IMR-90 (cell line): ENCODE measurements at regions not wholly inside any gene's neighbourhood (a gene's known extent, or its start where the extent isn't known, plus 50 kb on each side); places are given as distances from the start of the nearest gene placed in this dataset.

Experiments
- ATAC-seq: fragments of 200-7000 bp; cut with Tn5 transposase; 2 replicates; pipeline ENCODE4 v1.9.1; 2020; ENCODE audit warnings: low read depth, mild to moderate bottlenecking, moderate library complexity
- BruUV-seq: library from RNA; stranded (reverse); fragments of 400-500 nt; replicated peaks from 2 replicates; lab custom pipeline; 2021; lab: Mats Ljungman, UMichigan
- CTCF ChIA-PET: fragments of 300-600 bp; formaldehyde crosslinking; extraction: SDS; loops from one replicate; lab custom pipeline; 2021; ENCODE audit warnings: antibody characterized with exemption; lab: Yijun Ruan, JAX
- POLR2A ChIA-PET: fragments of 300-600 bp; sonication (Branson Sonifier 250); formaldehyde crosslinking; loops from one replicate; lab custom pipeline; 2022; ENCODE audit warnings: antibody characterized with exemption; ENCODE audit not compliant: unreplicated experiment; lab: Charles Lee
- DNase-seq: peaks from one replicate; pipeline ENCODE4 v3.0.0; 2013
- H2AFZ ChIP-seq: replicated peaks from 2 replicates; pipeline ENCODE3; 2013; ENCODE audit warnings: low read length, mild to moderate bottlenecking; ENCODE audit not compliant: poor library complexity
- H2AK5ac ChIP-seq: 2 replicates; pipeline ENCODE4 v1.6.1; 2013; ENCODE audit warnings: low read depth, low read length, inconsistent platforms
- H2AK9ac ChIP-seq: replicated peaks from 2 replicates; pipeline ENCODE3; 2013; ENCODE audit warnings: mild to moderate bottlenecking, low read depth, low read length, moderate library complexity; ENCODE audit not compliant: poor library complexity
- H2BK120ac ChIP-seq: 2 replicates; pipeline ENCODE4 v1.6.1; 2013; ENCODE audit warnings: low read depth, low read length, inconsistent platforms
- H2BK15ac ChIP-seq: 3 replicates; pipeline ENCODE4 v1.6.1; 2013; ENCODE audit warnings: low read depth, low read length, inconsistent platforms
- H2BK20ac ChIP-seq: 2 replicates; pipeline ENCODE4 v1.6.1; 2013; ENCODE audit warnings: low read depth, mild to moderate bottlenecking, inconsistent platforms, low read length, moderate library complexity
- H2BK5ac ChIP-seq: 2 replicates; pipeline ENCODE4 v1.6.1; 2013; ENCODE audit warnings: mild to moderate bottlenecking, low read depth, low read length, inconsistent platforms; ENCODE audit not compliant: poor library complexity, severe bottlenecking
- H3K14ac ChIP-seq: replicated peaks from 2 replicates; pipeline ENCODE4 v1.6.1; 2013; ENCODE audit warnings: low read depth, low read length, inconsistent platforms
- H3K18ac ChIP-seq: 2 replicates; pipeline ENCODE4 v1.6.1; 2013; ENCODE audit warnings: low read depth, low read length, control low read depth
- H3K23ac ChIP-seq: 2 replicates; pipeline ENCODE4 v1.6.1; 2013; ENCODE audit warnings: low read depth, low read length, inconsistent platforms
- H3K27ac ChIP-seq: 2 replicates; pipeline ENCODE4 v1.5.1; 2013; ENCODE audit warnings: mild to moderate bottlenecking, control low read depth, low read length; ENCODE audit not compliant: insufficient read depth
- H3K27me3 ChIP-seq: 2 replicates; pipeline ENCODE4 v1.6.1; 2013; ENCODE audit warnings: low read length; ENCODE audit not compliant: control insufficient read depth, insufficient read depth
- H3K36me3 ChIP-seq: 2 replicates; pipeline ENCODE4 v1.6.1; 2013; ENCODE audit warnings: low read length, mixed read lengths; ENCODE audit not compliant: control insufficient read depth, insufficient read depth
- H3K4ac ChIP-seq: 2 replicates; pipeline ENCODE4 v1.6.1; 2013; ENCODE audit warnings: low read depth, low read length, inconsistent platforms
- H3K4me1 ChIP-seq: 2 replicates; pipeline ENCODE4 v1.6.1; 2013; ENCODE audit warnings: low read length, mixed read lengths; ENCODE audit not compliant: control insufficient read depth, insufficient read depth
- H3K4me2 ChIP-seq: 2 replicates; pipeline ENCODE4 v1.6.1; 2013; ENCODE audit warnings: low read depth, mild to moderate bottlenecking, control low read depth, low read length, moderate library complexity
- H3K4me3 ChIP-seq: 2 replicates; pipeline ENCODE4 v1.5.1; 2013; ENCODE audit warnings: low read depth, mild to moderate bottlenecking, control low read depth, low read length, moderate library complexity; ENCODE audit not compliant: insufficient read depth
- H3K56ac ChIP-seq: 2 replicates; pipeline ENCODE4 v1.6.1; 2013; ENCODE audit warnings: low read length, inconsistent platforms; ENCODE audit not compliant: insufficient read depth; ENCODE audit errors: extremely low read depth
- H3K79me1 ChIP-seq, 2 experiments: 2 replicates each; pipeline ENCODE4 v1.6.1; 2013; ENCODE audit warnings: low read length in 2 of 2, inconsistent platforms in 1 of 2, low read depth in 1 of 2
- H3K9ac ChIP-seq: 2 replicates; pipeline ENCODE4 v1.6.1; 2013; ENCODE audit warnings: low read depth, low read length, control low read depth
- H3K9me1 ChIP-seq: 2 replicates; pipeline ENCODE4 v1.6.1; 2013; ENCODE audit warnings: low read length, inconsistent platforms; ENCODE audit not compliant: insufficient read depth
- H3K9me3 ChIP-seq: 2 replicates; pipeline ENCODE4 v1.6.1; 2013; ENCODE audit warnings: low read length; ENCODE audit not compliant: control insufficient read depth, insufficient read depth
- H4K20me1 ChIP-seq: 2 replicates; pipeline ENCODE4 v1.6.1; 2013; ENCODE audit warnings: low read length, inconsistent platforms; ENCODE audit not compliant: insufficient read depth
- H4K5ac ChIP-seq: 2 replicates; pipeline ENCODE4 v1.6.1; 2013; ENCODE audit warnings: mild to moderate bottlenecking, low read depth, low read length, control low read depth
- H4K8ac ChIP-seq, 2 experiments: 2 replicates each; pipeline ENCODE4 v1.6.1; 2013; ENCODE audit warnings: low read depth in 2 of 2, low read length in 2 of 2, control low read depth in 1 of 2, inconsistent platforms in 1 of 2
- H4K91ac ChIP-seq: 2 replicates; pipeline ENCODE4 v1.6.1; 2013; ENCODE audit warnings: low read depth, low read length, inconsistent platforms; ENCODE audit not compliant: insufficient read depth
- BHLHE40 ChIP-seq: fragments of 150-350 bp; IDR thresholded peaks from 2 replicates; pipeline ENCODE4 v1.6.1; 2016; ENCODE audit warnings: mild to moderate bottlenecking, low read depth, low read length
- CHD1 ChIP-seq: IDR thresholded peaks from 2 replicates; pipeline ENCODE4 v1.6.1; 2012; ENCODE audit warnings: low read depth, low read length, improper control_type of control experiment
- CTCF ChIP-seq: conservative IDR thresholded peaks from 2 replicates; pipeline ENCODE4 v1.5.1; 2012; ENCODE audit warnings: mild to moderate bottlenecking, low read depth, low read length, improper control_type of control experiment
- MAFK ChIP-seq: IDR thresholded peaks from 2 replicates; pipeline ENCODE4 v1.6.1; 2012; ENCODE audit warnings: low read depth, low read length, improper control_type of control experiment
- MAZ ChIP-seq: IDR thresholded peaks from 2 replicates; pipeline ENCODE4 v1.6.1; 2012; ENCODE audit warnings: low read depth, mild to moderate bottlenecking, low read length, improper control_type of control experiment, moderate library complexity, borderline replicate concordance
- MXI1 ChIP-seq: IDR thresholded peaks from 2 replicates; pipeline ENCODE4 v1.6.1; 2012; ENCODE audit warnings: low read depth, mild to moderate bottlenecking, low read length, moderate library complexity, borderline replicate concordance
- POLR2A ChIP-seq: IDR thresholded peaks from 2 replicates; pipeline ENCODE4 v1.6.1; 2012; ENCODE audit warnings: mild to moderate bottlenecking, low read depth, low read length
- RCOR1 ChIP-seq: IDR thresholded peaks from 2 replicates; pipeline ENCODE4 v1.6.1; 2012; ENCODE audit warnings: mild to moderate bottlenecking, low read length, improper control_type of control experiment; ENCODE audit not compliant: insufficient replicate concordance
- RFX5 ChIP-seq: IDR thresholded peaks from 2 replicates; pipeline ENCODE4 v1.8.0; 2012; ENCODE audit warnings: low read depth, mild to moderate bottlenecking, low read length, moderate library complexity
- SMC3 ChIP-seq: fragments of 150-350 bp; IDR thresholded peaks from 2 replicates; pipeline ENCODE4 v1.6.1; 2016; ENCODE audit warnings: low read depth, mild to moderate bottlenecking, antibody characterized with exemption, low read length, moderate library complexity
- WGBS, 2 experiments: methylation state at CpG; one replicate each; pipeline versions ENCODE4 v1.1.5 to v1.1.7; 2013; ENCODE audit warnings: missing lambda C conversion rate in 2 of 2; ENCODE audit not compliant: insufficient read length in 1 of 2; ENCODE audit errors: extremely low coverage in 2 of 2; 5-methylcytosine and 5-hydroxymethylcytosine counted together
- dilution Hi-C: fragments of 300-500 bp; cut with HindIII; formaldehyde crosslinking; loops from one replicate; pipeline ENCODE4 v1.14.3; 2018; ENCODE audit warnings: low sequenced_read_pairs; ENCODE audit not compliant: unreplicated experiment
- in situ Hi-C: fragments of 300-500 bp; cut with MboI; formaldehyde crosslinking; loops from 3 replicates; pipeline ENCODE4 v1.14.3; 2019; ENCODE audit warnings: low sequenced_read_pairs, inconsistent platforms, mixed read lengths
- intact Hi-C: fragments of 100-400 bp; cut with micrococcal nuclease; formaldehyde crosslinking; loops from 2 replicates; pipeline ENCODE4 v1.10.0; 2022

DNA sequence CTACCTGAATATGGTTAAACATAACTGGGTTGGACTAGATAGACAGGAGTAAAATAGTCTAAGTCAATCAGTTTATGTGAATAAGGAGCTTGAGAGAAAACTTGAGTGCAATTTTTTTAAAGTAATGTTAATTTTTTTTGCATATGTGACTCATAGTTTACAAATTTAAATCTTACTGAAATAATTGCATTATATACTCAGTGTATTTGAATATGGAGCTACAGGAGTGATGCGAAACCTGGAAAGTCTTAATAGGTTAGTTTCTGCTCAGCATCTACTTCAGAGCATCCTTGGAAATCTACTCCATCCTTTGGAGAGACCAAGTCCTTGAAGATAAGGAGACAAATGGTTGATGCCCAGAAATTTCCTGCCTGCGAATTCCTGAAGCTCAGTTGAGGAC lies 318.8 kb upstream of the NXPH2 start:
- Histone ChIP-seq H3K9me1 (no peaks in the 10 kb centered on the region), H3K79me1 (no peaks in the 10 kb centered on the region), H3K27ac (no peak overlapping the region), H3K9me3 (peaks cover 1% of the 10 kb centered on the region; the same call in 1 of the 2 replicates), H4K20me1 (no peaks in the 10 kb centered on the region), H3K4me3 (no peak overlapping the region), H3K36me3 (no peaks in the 10 kb centered on the region), H2BK120ac (no peak overlapping the region), H2BK15ac (no peak overlapping the region), H3K23ac (no peak overlapping the region), H3K9ac (no peak overlapping the region), H4K91ac (no peak overlapping the region), H3K56ac (no peak overlapping the region), H2AFZ (no peak overlapping the region), H2AK9ac (no peak overlapping the region), H2AK5ac (no peak overlapping the region), H3K14ac (no peak overlapping the region), H2BK20ac (no peak overlapping the region), H3K18ac (no peak overlapping the region), H3K4me1 (no peaks in the 10 kb centered on the region), H4K8ac (no peak overlapping the region), H3K4me2 (no peak overlapping the region), H4K5ac (no peak overlapping the region), H3K27me3 (no peaks in the 10 kb centered on the region), H3K4ac (no peak overlapping the region), H2BK5ac (no peak overlapping the region)
- BruUV-seq = no TSS peak
- ChIA-PET POLR2A (no interaction called here), CTCF (interaction anchor here (0.6 kb wide), 1 partner anchor 424 kb away, joined by 4 read pairs; no protein-coding TSS in a partner anchor)
- intact Hi-C loops = no loop called here
- TF ChIP-seq CTCF (no peak), RCOR1 (no peak), RFX5 (no peak), SMC3 (no peak), CHD1 (no peak), MAFK (no peak), MXI1 (no peak), BHLHE40 (no peak), MAZ (no peak), POLR2A (no peak)
- DNase-seq = no peak
- in situ Hi-C loops = no loop called here
- no CpG with 5 or more reads among the region's 2 CpGs for WGBS, 2 experiments
- no peak for ATAC-seq
- dilution Hi-C loops = no loop called here
